Thoracic aorta (tissue), 2 donors: ENCODE measurements at regions not wholly inside any gene's neighbourhood (a gene's known extent, or its start where the extent isn't known, plus 50 kb on each side); places are given as distances from the start of the nearest gene placed in this dataset.

Experiments used
- ATAC-seq: fragments of 150-250 bp; one replicate; pipeline ENCODE4 v1.8.0; 2017; ENCODE audit warnings: low read depth; ENCODE audit not compliant: insufficient number of reproducible peaks, low FRiP score
- DNase-seq: peaks from one replicate; pipeline ENCODE4 v3.0.0-alpha.2; 2020; ENCODE audit warnings: low spot score
- H3K27ac ChIP-seq, 2 donors: fragments of 200-600 bp; sonication (generic); 1 replicate in 1 of 2; 2 replicates in 1 of 2; pipeline ENCODE4 v1.5.1; 2016; ENCODE audit warnings: mild to moderate bottlenecking in 2 of 2, moderate library complexity in 2 of 2
- H3K27me3 ChIP-seq: fragments of 200-600 bp; sonication (generic); replicated peaks from 2 replicates; pipeline ENCODE4 v1.6.0; 2016; ENCODE audit warnings: mild to moderate bottlenecking; ENCODE audit not compliant: insufficient read depth
- H3K36me3 ChIP-seq: fragments of 200-600 bp; sonication (generic); one replicate; pipeline ENCODE4 v1.5.1; 2016
- H3K4me1 ChIP-seq, 2 donors: fragments of 200-600 bp; sonication (generic); 1 replicate in 1 of 2; 2 replicates in 1 of 2; pipeline versions ENCODE4 v1.5.1 to v1.6.0; 2016; ENCODE audit warnings: low read depth in 2 of 2, mild to moderate bottlenecking in 1 of 2; ENCODE audit not compliant: control insufficient read depth in 1 of 2
- H3K4me3 ChIP-seq: fragments of 200-600 bp; sonication (generic); 2 replicates; pipeline ENCODE4 v1.5.1; 2016; ENCODE audit warnings: mild to moderate bottlenecking
- H3K9me3 ChIP-seq: fragments of 200-600 bp; sonication (generic); 2 replicates; pipeline ENCODE4 v1.5.1; 2016
- CTCF ChIP-seq: fragments of 200-600 bp; sonication (generic); IDR thresholded peaks from one replicate; pipeline ENCODE4 v1.5.1; 2019; ENCODE audit warnings: antibody characterized with exemption

- Histone ChIP-seq H3K9me3 (no peaks in the 10 kb centered on the region), H3K36me3 (no peaks in the 10 kb centered on the region), H3K4me1 (no peaks in the 10 kb centered on the region), H3K27me3 (no peaks in the 10 kb centered on the region), H3K4me3 (no peak overlapping the region), H3K27ac (no peak overlapping the region)
- TF ChIP-seq CTCF, result no peak
- DNase-seq, result no peak
- no peak for ATAC-seq
Observed at GRCh38 chr7:155402941-155403340, 55.0 kb upstream of the EN2 start.

GRCh38 chr7:155404976-155405375 is 53.0 kb upstream of the EN2 start:
- H3K27ac ChIP-seq, result no peak overlapping the region
- DNase-seq (no peak), ATAC-seq (no peak)
- TF ChIP-seq CTCF, result no peak
- no peaks in the 10 kb centered on the region for H3K27me3 ChIP-seq
- no peak overlapping the region for H3K4me3 ChIP-seq
- H3K36me3 ChIP-seq, result no peaks in the 10 kb centered on the region
- no peaks in the 10 kb centered on the region for H3K9me3 ChIP-seq
- no peaks in the 10 kb centered on the region for H3K4me1 ChIP-seq

GRCh38 chr7:155405399-155406318 is 52.3 kb upstream of the EN2 start:
- Histone ChIP-seq H3K4me3 (no peak overlapping the region), H3K27me3 (no peaks in the 10 kb centered on the region), H3K27ac (no peak overlapping the region), H3K9me3 (no peaks in the 10 kb centered on the region), H3K36me3 (no peaks in the 10 kb centered on the region), H3K4me1 (no peaks in the 10 kb centered on the region)
- DNase-seq (no peak), ATAC-seq (no peak)
- TF ChIP-seq CTCF, result no peak

GRCh38 chr7:155407799-155408198 is 50.1 kb upstream of the EN2 start:
- ATAC-seq, result no peak
- no peaks in the 10 kb centered on the region for H3K27me3 ChIP-seq
- TF ChIP-seq CTCF, result no peak

More at GRCh38 chr7:155407799-155408198, 50.1 kb upstream of the EN2 start:
- Histone ChIP-seq H3K9me3 (no peaks in the 10 kb centered on the region), H3K27ac (no peak overlapping the region), H3K36me3 (no peaks in the 10 kb centered on the region), H3K4me1 (no peaks in the 10 kb centered on the region), H3K4me3 (no peak overlapping the region)
- no peak for DNase-seq
